Epithelial cell of esophagus (primary cell): ENCODE measurements at regions not wholly inside any gene's neighbourhood (a gene's known extent, or its start where the extent isn't known, plus 50 kb on each side); places are given as distances from the start of the nearest gene placed in this dataset.
A peak's percentile ranks its signal among the peaks of the same experiment; 100 is the strongest.

ENCODE experiments used
- DNase-seq: peaks from one replicate; pipeline ENCODE4 v3.0.0; 2010; ENCODE audit warnings: low read depth
- H3K4me3 ChIP-seq: 2 replicates; pipeline ENCODE4 v1.5.1; 2011; ENCODE audit warnings: mild to moderate bottlenecking, low read length, control low read depth
- TF ChIP-seq, protein P1 (sequence below): IDR thresholded peaks from 2 replicates; pipeline ENCODE4 v1.5.1; 2011; ENCODE audit warnings: low read depth, mild to moderate bottlenecking, low read length, control low read depth, inconsistent platforms; ENCODE audit not compliant: insufficient read depth; ENCODE audit errors: missing control alignments

DNA sequence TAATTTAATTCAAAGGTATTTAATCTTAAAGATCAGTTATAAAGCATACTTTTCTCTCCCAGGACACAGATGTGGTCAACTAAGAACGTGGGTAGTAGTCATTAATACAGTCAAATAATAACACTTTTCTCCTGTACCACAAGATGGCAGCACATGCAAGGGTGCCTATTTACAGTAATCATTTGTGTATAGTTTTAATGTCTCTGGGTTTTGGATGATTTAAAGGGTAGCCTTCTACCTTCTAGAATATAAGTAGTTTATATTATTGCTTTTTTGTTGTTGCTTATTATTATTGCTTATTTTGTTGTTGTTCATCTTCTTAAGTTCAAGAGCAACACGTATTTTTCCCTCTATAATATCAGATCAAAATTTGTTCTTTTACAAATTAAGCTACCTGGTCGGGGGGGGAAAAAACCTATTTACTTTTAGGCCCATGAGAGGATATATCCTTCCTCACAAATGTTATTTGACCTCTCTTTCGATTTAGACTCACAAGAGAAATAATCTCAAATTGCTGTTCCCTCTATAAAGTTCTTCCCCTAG lies 59.6 kb upstream of the SLC27A6 start:
- DNase-seq: peak; percentile 78
- H3K4me3 ChIP-seq: no peak overlapping the region
- TF ChIP-seq, protein P1, sequence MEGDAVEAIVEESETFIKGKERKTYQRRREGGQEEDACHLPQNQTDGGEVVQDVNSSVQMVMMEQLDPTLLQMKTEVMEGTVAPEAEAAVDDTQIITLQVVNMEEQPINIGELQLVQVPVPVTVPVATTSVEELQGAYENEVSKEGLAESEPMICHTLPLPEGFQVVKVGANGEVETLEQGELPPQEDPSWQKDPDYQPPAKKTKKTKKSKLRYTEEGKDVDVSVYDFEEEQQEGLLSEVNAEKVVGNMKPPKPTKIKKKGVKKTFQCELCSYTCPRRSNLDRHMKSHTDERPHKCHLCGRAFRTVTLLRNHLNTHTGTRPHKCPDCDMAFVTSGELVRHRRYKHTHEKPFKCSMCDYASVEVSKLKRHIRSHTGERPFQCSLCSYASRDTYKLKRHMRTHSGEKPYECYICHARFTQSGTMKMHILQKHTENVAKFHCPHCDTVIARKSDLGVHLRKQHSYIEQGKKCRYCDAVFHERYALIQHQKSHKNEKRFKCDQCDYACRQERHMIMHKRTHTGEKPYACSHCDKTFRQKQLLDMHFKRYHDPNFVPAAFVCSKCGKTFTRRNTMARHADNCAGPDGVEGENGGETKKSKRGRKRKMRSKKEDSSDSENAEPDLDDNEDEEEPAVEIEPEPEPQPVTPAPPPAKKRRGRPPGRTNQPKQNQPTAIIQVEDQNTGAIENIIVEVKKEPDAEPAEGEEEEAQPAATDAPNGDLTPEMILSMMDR: peak; percentile 73

- H3K4me3 ChIP-seq: no peak overlapping the region
These were observed 51.7 kb upstream of the SLC27A6 start for GRCh38 chr5:128913551-128913950.

More at GRCh38 chr5:128913551-128913950, 51.7 kb upstream of the SLC27A6 start:
- no peak for DNase-seq
- TF ChIP-seq, protein P1: no peak
